NCI-H1694 (cell line): ENCODE measurements at regions not wholly inside any gene's neighbourhood (a gene's known extent, or its start where the extent isn't known, plus 50 kb on each side); places are given as distances from the start of the nearest gene placed in this dataset.

Source experiments
- DNase-seq: peaks from one replicate; lab custom pipeline; 2025; lab: John Stamatoyannopoulos, UW

DNA sequence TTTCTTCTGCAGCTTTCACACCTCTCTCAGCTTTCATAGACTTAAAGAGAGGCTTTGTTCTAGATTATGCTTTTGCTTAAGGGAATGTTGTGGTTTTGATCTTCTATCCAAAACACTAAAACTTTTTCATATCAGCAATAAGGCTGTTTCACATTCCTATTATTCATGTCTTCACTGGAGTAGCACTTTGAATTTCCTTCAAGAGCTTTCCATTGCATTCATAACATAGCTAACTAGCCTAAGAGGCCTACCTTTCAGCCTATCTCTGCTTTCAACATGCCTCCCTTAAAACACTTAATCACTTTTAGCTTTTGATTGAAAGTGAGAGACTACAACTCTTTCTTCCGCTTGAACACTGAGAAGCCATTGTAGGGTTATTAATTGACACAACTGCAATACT lies 1117.0 kb upstream of the PHF14 start:
- no peak for DNase-seq

DNA sequence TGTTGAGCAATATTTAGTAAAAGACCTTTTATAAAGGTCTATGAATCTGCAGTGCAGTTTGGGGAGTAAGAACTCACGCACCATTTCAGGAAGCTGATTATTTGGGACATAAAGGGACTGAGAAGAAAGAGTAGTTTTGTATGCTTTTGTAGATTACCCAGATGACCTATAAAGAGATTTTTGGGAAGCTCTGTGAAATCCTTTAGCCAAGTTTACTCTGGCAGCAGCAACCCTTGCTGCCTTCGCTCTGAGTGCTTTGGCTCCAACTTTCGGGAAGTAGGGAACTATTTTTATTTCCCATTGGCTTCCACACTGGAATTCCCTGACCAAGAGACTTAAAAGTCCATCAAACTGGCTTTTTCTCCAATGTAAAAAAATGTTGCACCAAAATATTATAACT lies 1110.1 kb upstream of the PHF14 start:
- DNase-seq, result no peak

DNA sequence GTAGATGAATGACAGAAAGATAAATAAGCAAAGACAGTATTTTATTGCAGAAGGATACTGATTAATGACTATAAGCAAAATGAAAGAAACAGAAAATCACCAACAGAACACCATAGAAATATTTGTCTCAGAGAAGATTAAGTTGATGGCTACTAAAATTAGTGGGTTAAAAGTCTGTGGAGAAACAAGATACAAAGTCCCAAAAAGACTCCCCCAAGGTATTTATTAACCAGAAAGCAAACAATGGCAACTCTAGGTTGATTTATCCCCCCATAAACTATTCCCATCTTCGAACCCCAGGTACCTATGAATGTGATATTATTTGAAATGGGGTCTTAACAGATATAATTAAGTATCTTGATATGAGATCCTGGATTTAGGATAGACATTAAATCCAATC lies 1104.5 kb upstream of the PHF14 start:
- no peak for DNase-seq

DNA sequence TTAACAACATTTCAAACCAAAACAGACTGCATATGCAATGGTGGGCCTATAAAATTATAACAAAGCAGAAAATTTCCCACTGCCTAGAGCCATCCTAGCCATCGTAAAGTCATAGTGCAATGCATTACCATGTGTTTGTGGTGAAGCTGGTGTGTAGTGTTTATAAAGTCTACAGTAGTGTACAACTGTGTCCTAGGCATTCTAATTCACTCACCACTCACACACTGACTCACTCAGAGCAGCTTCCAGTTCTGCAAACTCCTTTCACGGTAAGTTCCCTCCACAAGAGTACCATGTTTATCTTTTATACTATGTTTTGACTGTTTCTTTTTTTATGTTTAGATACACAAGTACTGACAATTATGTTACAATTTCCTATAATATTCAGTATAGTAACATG lies 1104.1 kb upstream of the PHF14 start:
- no peak for DNase-seq

DNA sequence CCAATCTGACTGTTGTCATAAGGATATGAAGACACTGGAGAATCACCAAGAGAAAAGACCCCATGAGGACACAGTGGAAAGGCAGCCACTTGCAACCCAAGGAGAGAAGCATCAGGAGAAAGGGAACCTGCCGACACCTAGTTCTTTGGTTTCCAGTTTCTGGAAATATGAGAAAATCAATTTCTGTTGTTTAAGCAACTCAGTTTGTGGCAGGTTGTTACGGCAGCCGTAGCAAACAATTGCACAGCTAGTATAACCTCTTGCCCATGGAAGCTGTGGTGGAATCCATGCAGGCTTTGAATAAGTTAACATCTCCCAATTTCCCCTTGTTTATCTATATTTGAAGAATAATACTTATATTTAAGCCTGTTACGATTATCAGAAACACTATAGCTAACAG lies 1103.0 kb upstream of the PHF14 start:
- no peak for DNase-seq

DNA sequence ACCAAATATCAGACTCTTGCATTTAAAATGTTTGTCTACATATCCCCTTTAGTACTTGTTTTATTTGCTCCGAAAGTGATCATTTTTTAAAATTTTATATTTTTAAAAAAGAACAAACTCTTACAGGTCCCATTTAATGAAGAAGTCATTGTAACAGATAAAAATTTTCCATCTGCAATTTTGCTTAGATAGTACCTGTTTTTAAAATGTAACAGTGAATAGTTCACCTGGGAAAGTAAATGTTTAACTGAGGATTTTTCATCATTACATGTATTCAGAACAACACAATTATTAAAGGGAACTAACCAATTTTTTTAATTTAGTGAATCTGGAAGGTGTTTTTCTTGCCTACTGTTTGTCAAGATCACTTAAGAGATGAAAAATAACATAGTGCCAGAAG lies 1099.5 kb upstream of the PHF14 start:
- no peak for DNase-seq

DNA sequence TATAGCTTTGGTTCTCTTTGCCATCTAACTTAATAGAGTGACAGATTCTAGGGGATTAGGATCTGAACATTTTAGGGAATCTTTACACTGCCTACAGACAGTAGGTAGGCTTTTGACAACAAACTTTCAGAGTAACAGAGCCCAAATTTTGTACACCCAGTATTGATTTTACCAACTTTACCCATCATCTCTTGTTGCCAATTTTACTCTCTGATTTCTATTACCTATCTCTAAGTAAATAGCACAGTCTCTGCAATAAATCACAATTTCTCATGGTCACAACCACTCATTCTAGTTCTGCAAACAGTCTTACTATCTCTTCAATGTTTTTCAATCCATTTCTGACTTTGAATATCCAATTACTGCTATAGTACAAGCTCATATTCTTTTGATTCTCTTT lies 1097.6 kb upstream of the PHF14 start:
- DNase-seq, result no peak

DNA sequence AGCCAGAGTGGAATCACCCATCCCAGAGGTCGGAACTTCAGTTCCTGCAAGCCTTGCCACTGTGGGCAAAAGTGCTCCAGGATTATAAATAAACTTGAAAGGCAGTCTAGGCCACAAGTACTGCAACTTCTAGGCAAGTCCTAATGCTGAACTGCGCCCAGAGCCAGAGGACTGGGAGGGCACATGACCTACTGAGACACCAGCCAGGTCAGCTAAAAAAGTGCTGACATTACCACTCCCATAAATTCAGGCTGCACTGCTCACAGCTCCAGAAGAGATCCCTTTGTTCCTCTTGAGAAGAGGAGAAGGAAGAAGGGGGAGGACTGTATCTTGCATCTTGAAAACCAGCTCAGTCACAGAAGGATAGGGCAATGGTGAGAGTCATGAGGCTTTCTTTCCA lies 1084.1 kb upstream of the PHF14 start:
- DNase-seq, result no peak

DNA sequence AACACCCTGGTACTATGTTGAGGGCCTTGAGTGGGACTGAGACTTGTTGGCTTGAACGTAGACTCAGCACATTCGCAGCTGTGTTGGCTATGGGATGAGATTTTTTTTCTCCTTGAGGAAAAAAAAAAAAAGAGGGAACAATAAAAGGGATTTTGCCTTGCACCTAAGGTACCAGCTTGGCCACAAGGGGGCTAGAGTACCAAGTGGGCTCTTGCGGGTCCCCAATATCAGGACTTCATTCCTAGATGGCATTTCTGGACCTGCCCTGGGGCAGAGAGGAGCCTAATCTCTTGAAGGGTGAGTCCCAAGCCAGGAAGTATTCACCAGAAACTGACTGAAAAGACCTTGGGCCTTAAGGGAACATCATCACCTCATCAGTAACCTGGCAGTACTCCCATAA lies 1083.6 kb upstream of the PHF14 start:
- DNase-seq, result no peak

DNA sequence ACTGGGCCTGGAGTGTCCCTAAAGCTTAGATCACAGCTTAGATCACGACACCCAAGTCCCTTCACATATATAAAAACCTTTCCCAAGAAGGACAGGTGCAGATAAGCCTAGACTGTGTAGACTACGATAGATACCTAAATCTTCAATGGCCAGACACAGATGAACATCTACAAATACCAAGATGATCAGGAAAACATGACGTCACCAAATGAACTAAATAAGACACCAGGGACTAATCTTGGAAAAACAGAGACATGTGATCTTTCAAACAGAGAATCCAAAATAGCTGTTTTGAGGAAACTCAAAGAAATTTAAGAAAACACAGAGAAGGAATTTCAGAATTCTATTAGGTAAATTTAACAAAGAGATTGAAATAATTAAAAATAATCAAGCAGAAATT lies 1082.6 kb upstream of the PHF14 start:
- no peak for DNase-seq

DNA sequence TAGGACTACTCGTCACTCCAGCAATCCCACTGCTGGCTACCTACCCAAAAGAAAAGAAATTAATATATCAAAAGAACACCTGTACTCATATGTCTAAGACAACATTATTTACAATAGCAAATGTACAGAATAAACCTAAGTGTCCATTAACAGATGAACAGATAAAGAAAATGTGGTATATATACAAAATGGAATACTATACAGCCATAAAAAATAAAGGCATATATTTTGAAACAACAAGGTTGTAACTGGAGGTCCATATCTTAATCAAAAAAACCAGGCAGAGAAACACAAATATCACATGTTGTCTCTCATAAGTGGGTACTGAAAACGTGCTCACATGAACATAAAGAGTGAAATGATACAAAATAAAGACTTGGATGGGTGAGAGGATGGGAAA lies 1073.3 kb upstream of the PHF14 start:
- no peak for DNase-seq

DNA sequence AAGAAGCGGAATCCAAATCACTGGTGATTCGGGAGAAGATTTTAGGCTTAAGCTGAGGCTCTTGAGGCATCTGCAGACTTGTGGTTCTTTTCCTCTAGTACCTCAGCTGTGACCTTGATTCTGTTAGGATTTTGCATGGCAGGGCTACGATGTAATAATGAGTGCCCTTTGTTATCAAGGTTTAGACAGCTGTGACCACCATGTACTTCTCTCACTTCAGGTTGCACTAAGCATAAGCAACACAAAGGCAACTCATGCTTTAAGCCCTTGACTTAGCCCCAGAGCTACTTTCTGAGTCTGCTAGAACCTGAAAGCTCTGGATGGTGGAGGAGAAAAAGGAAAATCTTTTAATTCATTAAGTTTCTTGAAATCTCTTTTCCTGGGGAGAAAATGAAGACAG lies 1052.3 kb upstream of the PHF14 start:
- no peak for DNase-seq

DNA sequence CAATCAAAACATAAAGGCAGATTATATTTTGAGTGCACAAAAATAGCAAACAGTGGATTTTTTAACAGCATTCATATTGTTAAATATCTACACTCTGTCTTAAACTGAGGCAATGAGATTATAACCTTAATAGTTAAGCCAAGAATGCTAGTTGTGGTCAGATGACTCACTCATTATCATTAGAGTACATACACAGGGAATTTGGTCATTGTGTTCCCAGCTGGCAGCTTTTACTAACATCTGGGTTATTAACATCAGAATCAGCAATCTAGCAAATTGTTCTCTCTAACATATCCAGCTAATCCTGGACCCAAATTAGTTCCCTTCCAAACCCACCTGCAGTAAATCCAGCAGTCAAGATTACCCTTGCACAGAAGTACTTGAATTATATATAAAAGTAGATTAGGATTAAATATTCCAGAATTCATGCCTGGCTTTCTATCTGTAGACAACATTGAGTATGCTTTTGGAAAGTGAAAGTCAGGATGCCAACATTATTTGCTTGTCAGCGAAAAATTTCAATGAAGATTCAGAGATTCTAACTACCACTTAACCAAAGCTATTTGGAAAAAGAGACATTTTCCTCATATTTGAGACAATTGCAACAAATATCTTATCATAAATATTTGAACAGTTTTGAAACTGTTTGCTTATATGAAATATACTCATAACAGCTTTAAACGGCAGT lies 1035.6 kb upstream of the PHF14 start:
- DNase-seq, result no peak

DNA sequence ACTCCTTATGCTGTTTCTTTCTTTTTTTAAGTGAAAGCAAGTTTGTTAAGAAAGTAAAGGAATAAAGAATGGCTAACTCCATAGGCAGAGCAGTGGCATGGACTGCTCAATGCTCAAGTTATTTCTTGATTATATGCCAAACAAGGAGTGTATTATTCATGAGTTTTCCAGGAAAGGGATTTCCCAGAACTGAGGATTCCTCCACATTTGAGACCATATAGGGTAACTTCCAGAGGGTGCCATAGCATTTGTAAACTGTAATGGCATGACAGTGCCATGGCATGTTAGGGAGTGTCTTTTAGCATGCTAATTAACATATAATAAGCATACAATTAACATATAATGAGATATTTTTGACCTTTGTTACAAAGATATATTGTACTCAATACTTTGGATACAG lies 1034.5 kb upstream of the PHF14 start:
- DNase-seq, result no peak

DNA sequence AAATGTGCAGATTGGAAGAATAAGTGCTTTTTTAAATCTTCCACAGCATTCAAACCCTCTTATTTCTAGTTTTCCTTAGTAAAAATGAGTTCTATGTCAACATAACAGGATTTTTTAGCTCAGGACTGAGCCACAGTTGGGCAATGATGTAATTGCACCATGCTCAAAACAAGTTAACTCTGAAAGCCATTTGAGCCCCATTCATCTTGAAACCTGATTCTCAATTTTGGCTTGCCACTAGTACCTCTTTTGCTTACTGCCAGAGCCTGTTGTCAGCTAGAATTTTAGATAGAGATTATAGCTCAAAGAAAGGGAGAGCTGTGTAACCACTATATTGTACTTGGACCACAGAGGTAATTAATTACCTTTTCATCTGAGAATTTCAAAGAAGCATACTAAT lies 1028.5 kb upstream of the PHF14 start:
- no peak for DNase-seq

DNA sequence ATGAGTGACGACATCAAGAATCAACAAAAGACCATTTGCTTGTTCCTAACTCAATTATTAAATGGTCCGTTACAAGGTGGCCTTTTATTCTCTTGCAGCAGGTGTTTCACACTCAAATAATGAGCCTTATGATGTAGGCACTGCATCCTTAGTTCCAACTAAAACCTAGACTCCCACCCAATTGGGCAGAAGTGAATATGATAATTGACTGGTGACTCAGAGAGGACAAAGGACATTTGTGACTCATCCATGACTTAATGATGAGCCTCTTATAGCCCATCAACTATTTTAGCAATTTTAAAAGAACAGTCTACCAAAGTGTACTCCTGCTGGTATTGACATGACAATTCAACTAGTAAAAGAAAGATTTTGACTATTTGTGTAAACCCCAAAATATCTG lies 1027.8 kb upstream of the PHF14 start:
- no peak for DNase-seq

DNA sequence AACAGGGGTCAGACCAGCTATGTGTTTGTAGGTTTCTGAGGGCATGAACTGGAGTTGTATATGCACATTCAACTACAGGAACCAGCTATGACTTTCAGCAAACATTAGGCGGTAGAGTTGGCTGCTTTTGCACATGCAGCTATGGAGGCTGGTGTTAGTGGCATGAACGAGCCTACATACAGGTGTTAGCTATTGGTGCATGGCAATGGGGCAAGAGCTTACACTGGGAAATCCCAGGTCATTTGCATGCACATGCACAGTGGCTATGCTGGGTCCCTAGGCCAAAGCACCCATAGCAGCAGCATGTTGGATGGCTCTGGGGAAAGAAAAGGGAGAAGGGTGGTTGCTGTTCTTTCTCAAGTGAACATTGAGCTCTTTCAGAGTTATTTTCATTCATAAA lies 1018.5 kb upstream of the PHF14 start:
- DNase-seq, result no peak

DNA sequence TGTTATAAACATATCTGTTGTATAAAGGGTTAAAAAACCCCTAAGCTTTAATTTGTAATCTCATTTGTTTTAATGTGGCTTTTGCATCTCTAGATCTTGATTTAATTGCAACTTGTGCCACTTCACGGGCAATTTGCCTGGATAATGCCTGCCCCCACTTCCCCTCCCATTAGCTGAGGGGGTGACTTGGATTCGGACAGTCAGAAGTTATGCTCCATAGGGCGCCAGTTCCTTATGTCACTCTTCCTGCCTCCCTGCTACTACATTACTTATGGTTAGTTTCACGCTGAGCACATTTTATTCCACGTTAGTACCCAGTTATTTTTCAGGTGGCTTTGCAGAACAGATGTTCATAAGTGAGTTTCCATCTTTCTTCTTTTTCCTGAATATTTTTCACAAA lies 1015.2 kb upstream of the PHF14 start:
- DNase-seq, result no peak

DNA sequence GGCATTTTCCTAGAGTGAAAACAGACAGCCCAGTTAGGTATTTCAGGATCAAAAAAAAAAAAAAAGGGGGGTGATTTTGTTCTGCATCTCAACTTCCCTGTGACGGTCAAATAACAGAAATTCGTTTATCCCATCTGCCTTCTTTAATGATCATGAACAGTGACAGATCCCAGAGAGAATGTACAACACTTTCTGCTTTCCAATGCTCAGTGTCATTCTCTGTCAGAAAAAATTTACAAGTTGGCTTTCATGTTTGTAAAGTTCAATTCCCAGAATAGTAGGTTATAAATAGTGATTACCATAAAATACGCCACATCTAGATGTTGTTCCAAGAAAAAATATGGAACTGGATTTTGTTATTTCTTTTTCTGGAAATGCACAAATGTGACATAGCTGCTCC lies 1013.2 kb upstream of the PHF14 start:
- DNase-seq, result no peak

DNA sequence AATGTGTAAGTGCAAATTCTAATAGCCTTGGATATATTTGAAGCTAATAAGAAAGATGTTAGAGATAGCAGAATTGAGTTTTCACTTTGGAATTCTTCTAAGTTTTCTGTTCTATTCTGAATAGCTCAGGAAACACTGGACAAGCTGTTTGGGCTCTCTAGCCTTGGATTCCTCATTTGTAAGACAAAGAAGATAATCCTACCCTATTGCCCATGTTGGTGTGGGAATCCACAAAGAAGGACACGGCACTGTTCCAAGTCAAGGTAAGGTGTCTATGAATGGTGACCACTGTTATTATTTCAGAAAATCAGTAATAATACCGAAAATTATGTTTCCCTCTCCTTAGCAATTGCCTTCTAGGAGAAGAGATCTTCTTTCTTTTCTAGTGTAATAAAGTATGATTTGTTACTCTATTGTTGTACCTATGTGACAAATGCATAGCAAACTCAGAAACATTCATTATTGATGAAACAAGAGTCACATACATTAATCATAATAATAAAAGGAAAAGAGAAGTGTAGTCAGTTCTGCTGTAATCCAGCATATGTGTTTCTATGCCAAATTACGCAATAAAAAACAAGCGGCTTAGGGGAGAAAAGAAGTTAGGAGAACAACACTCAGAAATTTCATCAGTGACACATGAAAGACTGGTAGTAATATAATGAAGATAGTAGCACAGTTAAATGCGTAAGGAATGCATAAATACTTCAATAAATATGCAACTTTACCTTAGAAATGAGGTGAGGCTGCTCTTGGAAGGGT lies 1012.3 kb upstream of the PHF14 start:
- no peak for DNase-seq

DNA sequence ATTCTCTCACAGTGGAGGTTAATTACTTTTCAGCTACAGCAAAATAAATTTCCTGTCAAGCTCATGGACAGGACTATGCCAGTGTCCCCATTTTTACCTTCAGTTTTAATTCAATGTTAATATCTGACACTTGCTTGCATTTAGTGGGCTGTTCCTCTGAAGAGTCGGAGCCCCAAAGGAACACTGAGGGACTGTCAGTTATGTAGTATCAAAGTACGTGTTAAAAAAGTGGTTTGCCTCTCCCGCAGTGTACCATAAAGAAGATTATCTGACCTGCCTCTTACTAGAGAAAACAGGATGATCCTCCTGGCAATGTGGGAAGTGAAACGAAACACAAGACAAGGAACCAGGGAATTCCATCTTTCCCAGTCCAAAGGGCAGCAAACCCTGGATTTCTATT lies 1010.9 kb upstream of the PHF14 start:
- no peak for DNase-seq

DNA sequence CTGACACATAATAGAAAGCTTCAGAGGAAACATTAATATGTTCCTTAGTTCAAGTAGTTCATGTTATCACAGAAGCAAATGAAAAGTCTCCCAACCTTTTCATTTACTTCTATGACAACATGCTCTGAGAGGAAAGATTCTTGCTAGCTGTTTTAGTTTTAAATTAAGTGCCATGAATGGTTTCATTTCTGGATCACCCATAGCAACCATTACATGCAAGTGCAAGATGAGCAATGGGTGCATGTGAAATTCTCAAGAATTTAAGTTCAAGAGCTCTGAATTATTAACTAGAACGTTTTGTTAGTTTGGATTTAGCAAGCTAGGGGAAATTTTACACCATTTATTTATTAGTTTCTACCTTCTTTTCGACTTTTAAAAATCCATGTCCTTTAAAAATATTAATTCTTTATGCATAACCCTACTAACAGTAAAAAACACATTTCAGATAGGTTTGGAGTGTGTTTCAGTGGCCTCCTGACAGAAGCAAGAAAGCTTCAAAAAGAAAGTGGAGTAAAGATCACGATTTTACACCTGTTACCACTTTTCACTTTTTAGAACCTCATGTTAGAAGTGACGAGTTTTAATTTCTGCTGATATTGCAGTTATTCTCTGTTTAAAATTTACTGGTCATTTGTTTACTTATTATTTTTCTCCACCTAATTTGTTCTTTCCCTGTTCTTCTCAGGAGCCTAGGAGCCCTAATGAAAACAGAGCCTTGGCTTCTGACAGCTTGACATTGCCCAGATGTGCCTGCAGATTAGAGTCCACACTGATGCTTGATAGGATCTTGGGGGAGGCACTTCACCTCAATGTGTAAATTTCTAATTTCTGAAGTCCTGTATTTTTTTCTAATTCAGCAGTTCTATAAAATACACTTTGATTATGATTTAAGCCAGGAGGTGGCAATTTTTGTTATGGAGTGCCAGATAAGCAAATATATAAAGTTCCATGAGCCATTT lies 995.3 kb upstream of the PHF14 start:
- DNase-seq, result no peak
